Liver (tissue), 3 donors: ENCODE measurements at regions not wholly inside any gene's neighbourhood (a gene's known extent, or its start where the extent isn't known, plus 50 kb on each side); places are given as distances from the start of the nearest gene placed in this dataset.

Source experiments
- CTCF ChIP-seq: fragments of 150-350 bp; IDR thresholded peaks from 2 replicates; pipeline ENCODE4 v1.5.1; 2017; ENCODE audit warnings: improper control_type of control experiment, low read depth, low read length; ENCODE audit not compliant: missing input control
- TAF1 ChIP-seq: conservative IDR thresholded peaks from 2 replicates; pipeline ENCODE4 v1.6.1; 2016; ENCODE audit warnings: antibody characterized with exemption, mild to moderate bottlenecking
- YY1 ChIP-seq: IDR thresholded peaks from 2 replicates; pipeline ENCODE4 v1.6.1; 2016; ENCODE audit warnings: antibody characterized with exemption, mild to moderate bottlenecking
- donor health status: healthy.
- donor health status: healthy.

GRCh38 chr10:3465406-3465891 is 292.9 kb upstream of the PITRM1 start:
- TF ChIP-seq CTCF (no peak), TAF1 (no peak), YY1 (no peak)
